ENCODE measurements at regions not wholly inside any gene's neighbourhood (a gene's known extent, or its start where the extent isn't known, plus 50 kb on each side); places are given as distances from the start of the nearest gene placed in this dataset.

GRCh38 chr10:15990535-15991129, 130.3 kb upstream of the MINDY3 start:
- DNase-seq (ENCODE audit: low spot score), result no peak
- TF ChIP-seq, protein P1, sequence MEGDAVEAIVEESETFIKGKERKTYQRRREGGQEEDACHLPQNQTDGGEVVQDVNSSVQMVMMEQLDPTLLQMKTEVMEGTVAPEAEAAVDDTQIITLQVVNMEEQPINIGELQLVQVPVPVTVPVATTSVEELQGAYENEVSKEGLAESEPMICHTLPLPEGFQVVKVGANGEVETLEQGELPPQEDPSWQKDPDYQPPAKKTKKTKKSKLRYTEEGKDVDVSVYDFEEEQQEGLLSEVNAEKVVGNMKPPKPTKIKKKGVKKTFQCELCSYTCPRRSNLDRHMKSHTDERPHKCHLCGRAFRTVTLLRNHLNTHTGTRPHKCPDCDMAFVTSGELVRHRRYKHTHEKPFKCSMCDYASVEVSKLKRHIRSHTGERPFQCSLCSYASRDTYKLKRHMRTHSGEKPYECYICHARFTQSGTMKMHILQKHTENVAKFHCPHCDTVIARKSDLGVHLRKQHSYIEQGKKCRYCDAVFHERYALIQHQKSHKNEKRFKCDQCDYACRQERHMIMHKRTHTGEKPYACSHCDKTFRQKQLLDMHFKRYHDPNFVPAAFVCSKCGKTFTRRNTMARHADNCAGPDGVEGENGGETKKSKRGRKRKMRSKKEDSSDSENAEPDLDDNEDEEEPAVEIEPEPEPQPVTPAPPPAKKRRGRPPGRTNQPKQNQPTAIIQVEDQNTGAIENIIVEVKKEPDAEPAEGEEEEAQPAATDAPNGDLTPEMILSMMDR (IDR thresholded peaks at IDR 0.05; ENCODE audit: borderline replicate concordance, control extremely low read depth, extremely low read depth, insufficient read depth, missing control alignments), result no peak
- in situ Hi-C loops (cut with MboI; ENCODE audit: low sequenced_read_pairs, unreplicated experiment), result no loop called here

- in situ Hi-C loops (cut with MboI; ENCODE audit: low sequenced_read_pairs, unreplicated experiment), result no loop called here
- TF ChIP-seq, protein P1 (IDR thresholded peaks at IDR 0.05; ENCODE audit: borderline replicate concordance, control extremely low read depth, extremely low read depth, insufficient read depth, missing control alignments), result no peak
- DNase-seq (ENCODE audit: low spot score), result no peak
Observed at GRCh38 chr10:15997313-15997712, 137.0 kb upstream of the MINDY3 start.

GRCh38 chr10:16001581-16001980, 141.3 kb upstream of the MINDY3 start:
- TF ChIP-seq, protein P1 (IDR thresholded peaks at IDR 0.05; ENCODE audit: borderline replicate concordance, control extremely low read depth, extremely low read depth, insufficient read depth, missing control alignments), result no peak
- DNase-seq (ENCODE audit: low spot score), result no peak
- in situ Hi-C loops (cut with MboI; ENCODE audit: low sequenced_read_pairs, unreplicated experiment), result no loop called here

GRCh38 chr10:16009785-16010184, 149.5 kb upstream of the MINDY3 start:
- in situ Hi-C loops (cut with MboI; ENCODE audit: low sequenced_read_pairs, unreplicated experiment), result no loop called here
- no peak for DNase-seq (ENCODE audit: low spot score)
- TF ChIP-seq, protein P1 (IDR thresholded peaks at IDR 0.05; ENCODE audit: borderline replicate concordance, control extremely low read depth, extremely low read depth, insufficient read depth, missing control alignments), result no peak

- TF ChIP-seq, protein P1 (IDR thresholded peaks at IDR 0.05; ENCODE audit: borderline replicate concordance, control extremely low read depth, extremely low read depth, insufficient read depth, missing control alignments), result no peak
- no peak for DNase-seq (ENCODE audit: low spot score)
- in situ Hi-C loops (cut with MboI; ENCODE audit: low sequenced_read_pairs, unreplicated experiment), result no loop called here
Observed at GRCh38 chr10:16011548-16011947, 151.2 kb upstream of the MINDY3 start.

- in situ Hi-C loops (cut with MboI; ENCODE audit: low sequenced_read_pairs, unreplicated experiment), result no loop called here
- TF ChIP-seq, protein P1 (IDR thresholded peaks at IDR 0.05; ENCODE audit: borderline replicate concordance, control extremely low read depth, extremely low read depth, insufficient read depth, missing control alignments), result no peak
- DNase-seq (ENCODE audit: low spot score), result no peak
Observed at GRCh38 chr10:16014469-16014868, 154.2 kb upstream of the MINDY3 start.

Data from GM13976 (cell line).